Erythroblast (primary cell): ENCODE measurements at regions not wholly inside any gene's neighbourhood (a gene's known extent, or its start where the extent isn't known, plus 50 kb on each side); places are given as distances from the start of the nearest gene placed in this dataset.

Source experiments
- GATA1 ChIP-seq: IDR thresholded peaks from 2 replicates; pipeline ENCODE4 v1.6.1; 2011; ENCODE audit warnings: low read depth, mild to moderate bottlenecking, control low read depth, low read length, moderate library complexity
- POLR2A ChIP-seq: IDR thresholded peaks from 2 replicates; pipeline ENCODE4 v1.6.1; 2011; ENCODE audit warnings: mild to moderate bottlenecking, low read length

GRCh38 chr2:160893581-160893980 lies 266.6 kb upstream of the TANK start:
- no peak for TF ChIP-seq POLR2A
- no peak for TF ChIP-seq GATA1
